KMS-11 (cell line): ENCODE measurements at regions not wholly inside any gene's neighbourhood (a gene's known extent, or its start where the extent isn't known, plus 50 kb on each side); places are given as distances from the start of the nearest gene placed in this dataset.

ENCODE experiments used
- H2AFZ ChIP-seq: fragments of 200-600 bp; sonication (generic); 2 replicates; pipeline ENCODE4 v1.6.1; 2016; ENCODE audit warnings: antibody characterized with exemption, mixed run types, low read depth
- H3K27ac ChIP-seq: fragments of 200-600 bp; sonication (generic); 2 replicates; pipeline ENCODE4 v1.6.1; 2016; ENCODE audit warnings: mild to moderate bottlenecking, mixed run types
- H3K27me3 ChIP-seq: fragments of 200-600 bp; sonication (generic); 2 replicates; pipeline ENCODE4 v1.6.1; 2017; ENCODE audit warnings: mild to moderate bottlenecking, low read depth, mixed run types, moderate library complexity; ENCODE audit not compliant: insufficient read depth
- H3K36me3 ChIP-seq: fragments of 200-600 bp; sonication (generic); 2 replicates; pipeline ENCODE4 v1.6.1; 2017; ENCODE audit warnings: mild to moderate bottlenecking, mixed run types; ENCODE audit not compliant: insufficient read depth
- H3K4me1 ChIP-seq: fragments of 200-600 bp; sonication (generic); 2 replicates; pipeline ENCODE4 v1.6.1; 2016; ENCODE audit warnings: mild to moderate bottlenecking, low read depth, mixed run types; ENCODE audit not compliant: poor library complexity, severe bottlenecking
- H3K4me2 ChIP-seq: fragments of 200-600 bp; sonication (generic); 2 replicates; pipeline ENCODE4 v1.7.0; 2016; ENCODE audit warnings: mild to moderate bottlenecking, mixed run types
- H3K4me3 ChIP-seq: fragments of 200-600 bp; sonication (generic); IDR thresholded peaks from 2 replicates; pipeline ENCODE4 v1.6.1; 2017; ENCODE audit warnings: low read depth, low read length, mixed read lengths; ENCODE audit not compliant: insufficient read depth
- H3K79me2 ChIP-seq: fragments of 200-600 bp; sonication (generic); 2 replicates; pipeline ENCODE4 v1.6.1; 2016; ENCODE audit warnings: low read depth, mixed run types; ENCODE audit not compliant: insufficient read depth
- H3K9ac ChIP-seq: fragments of 200-600 bp; sonication (generic); 2 replicates; pipeline ENCODE4 v1.6.1; 2016; ENCODE audit warnings: mild to moderate bottlenecking, mixed run types
- H4K20me1 ChIP-seq: fragments of 200-600 bp; sonication (generic); 2 replicates; pipeline ENCODE4 v1.6.1; 2016; ENCODE audit warnings: mild to moderate bottlenecking, mixed run types; ENCODE audit not compliant: insufficient read depth
- TF ChIP-seq, protein P1 (sequence below): fragments of 200-600 bp; sonication (generic); conservative IDR thresholded peaks from 2 replicates; pipeline ENCODE4 v1.6.1; 2017; ENCODE audit warnings: low read depth, mild to moderate bottlenecking, antibody characterized with exemption, low read length, moderate library complexity, mixed read lengths

DNA sequence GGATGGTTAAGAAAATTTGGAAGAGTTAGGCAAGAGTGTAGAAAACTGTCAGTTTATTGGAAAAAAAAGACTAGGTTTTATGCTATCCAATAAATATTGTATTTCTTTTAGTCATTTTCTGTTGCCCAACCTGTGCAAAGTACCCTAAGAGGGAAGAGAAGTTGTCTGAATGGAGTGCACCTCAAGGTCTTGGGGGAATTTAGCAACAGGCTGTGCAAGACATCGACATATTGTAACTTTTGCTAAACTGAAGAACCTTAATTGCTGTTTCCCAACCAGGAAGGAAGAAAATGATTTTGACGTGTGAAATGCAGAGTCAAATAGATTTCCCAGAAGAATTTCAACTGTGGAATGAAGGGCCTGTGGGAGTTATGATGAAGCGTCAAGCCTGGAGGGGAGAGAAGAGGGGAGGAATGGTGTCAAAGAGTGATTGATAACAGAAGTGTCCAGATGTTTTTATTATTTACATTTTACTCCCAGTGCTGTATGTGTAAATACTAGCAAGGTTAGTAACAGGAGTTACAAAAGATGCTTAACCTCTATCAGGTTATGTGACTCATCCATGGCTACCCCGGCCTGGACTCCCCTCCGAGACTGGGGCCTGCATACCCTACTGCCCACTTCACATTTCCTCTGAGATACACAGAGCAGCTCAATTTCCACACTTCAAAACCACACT lies 246.8 kb downstream of the MYLK4 start:
- Histone ChIP-seq H4K20me1 (no peaks in the 10 kb centered on the region), H3K9ac (no peak overlapping the region), H3K36me3 (no peaks in the 10 kb centered on the region), H3K27ac (no peak overlapping the region), H2AFZ (no peak overlapping the region), H3K27me3 (no peaks in the 10 kb centered on the region), H3K4me1 (no peaks in the 10 kb centered on the region), H3K4me3 (no peak overlapping the region), H3K4me2 (no peak overlapping the region), H3K79me2 (no peaks in the 10 kb centered on the region)
- TF ChIP-seq, protein P1, sequence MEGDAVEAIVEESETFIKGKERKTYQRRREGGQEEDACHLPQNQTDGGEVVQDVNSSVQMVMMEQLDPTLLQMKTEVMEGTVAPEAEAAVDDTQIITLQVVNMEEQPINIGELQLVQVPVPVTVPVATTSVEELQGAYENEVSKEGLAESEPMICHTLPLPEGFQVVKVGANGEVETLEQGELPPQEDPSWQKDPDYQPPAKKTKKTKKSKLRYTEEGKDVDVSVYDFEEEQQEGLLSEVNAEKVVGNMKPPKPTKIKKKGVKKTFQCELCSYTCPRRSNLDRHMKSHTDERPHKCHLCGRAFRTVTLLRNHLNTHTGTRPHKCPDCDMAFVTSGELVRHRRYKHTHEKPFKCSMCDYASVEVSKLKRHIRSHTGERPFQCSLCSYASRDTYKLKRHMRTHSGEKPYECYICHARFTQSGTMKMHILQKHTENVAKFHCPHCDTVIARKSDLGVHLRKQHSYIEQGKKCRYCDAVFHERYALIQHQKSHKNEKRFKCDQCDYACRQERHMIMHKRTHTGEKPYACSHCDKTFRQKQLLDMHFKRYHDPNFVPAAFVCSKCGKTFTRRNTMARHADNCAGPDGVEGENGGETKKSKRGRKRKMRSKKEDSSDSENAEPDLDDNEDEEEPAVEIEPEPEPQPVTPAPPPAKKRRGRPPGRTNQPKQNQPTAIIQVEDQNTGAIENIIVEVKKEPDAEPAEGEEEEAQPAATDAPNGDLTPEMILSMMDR = no peak

DNA sequence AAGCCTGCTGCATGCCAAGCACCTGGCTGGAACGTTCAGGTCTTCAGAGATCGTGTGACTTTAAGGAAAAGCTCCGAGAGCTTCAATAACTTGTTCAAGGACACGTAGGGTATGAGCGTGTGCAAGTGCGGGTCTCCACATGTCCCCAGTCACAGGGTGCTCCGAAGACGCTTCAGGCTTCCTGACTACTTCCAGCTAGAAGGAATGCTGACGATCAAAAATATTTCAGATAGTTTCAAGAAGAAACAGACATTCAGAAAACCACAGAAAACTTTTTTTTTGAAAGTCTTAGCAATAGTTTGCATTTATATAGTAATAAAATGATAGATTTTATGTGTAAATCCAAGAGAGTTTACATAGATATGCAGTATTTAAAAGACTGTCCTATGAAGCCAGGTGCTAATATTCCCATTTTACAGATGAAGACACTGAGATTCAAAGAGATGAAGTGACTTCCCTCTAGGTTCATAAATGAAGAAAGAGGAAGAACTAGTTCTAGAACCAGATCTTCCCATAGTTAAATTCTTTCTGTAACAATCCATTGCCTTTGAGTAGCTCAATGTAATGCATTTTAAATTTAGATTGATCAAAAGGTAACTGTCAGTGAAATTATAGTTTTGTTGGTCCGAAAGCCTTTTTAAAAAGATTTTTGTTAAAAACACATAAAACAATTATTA lies 247.6 kb downstream of the MYLK4 start:
- no peaks in the 10 kb centered on the region for H3K79me2 ChIP-seq
- H2AFZ ChIP-seq = no peak overlapping the region
- no peak overlapping the region for H3K4me3 ChIP-seq
- no peak overlapping the region for H3K27ac ChIP-seq
- H3K4me1 ChIP-seq = no peaks in the 10 kb centered on the region
- H4K20me1 ChIP-seq = no peaks in the 10 kb centered on the region
- H3K9ac ChIP-seq = no peak overlapping the region
- no peak overlapping the region for H3K4me2 ChIP-seq
- no peaks in the 10 kb centered on the region for H3K36me3 ChIP-seq
- TF ChIP-seq, protein P1 = no peak
- H3K27me3 ChIP-seq = no peaks in the 10 kb centered on the region

DNA sequence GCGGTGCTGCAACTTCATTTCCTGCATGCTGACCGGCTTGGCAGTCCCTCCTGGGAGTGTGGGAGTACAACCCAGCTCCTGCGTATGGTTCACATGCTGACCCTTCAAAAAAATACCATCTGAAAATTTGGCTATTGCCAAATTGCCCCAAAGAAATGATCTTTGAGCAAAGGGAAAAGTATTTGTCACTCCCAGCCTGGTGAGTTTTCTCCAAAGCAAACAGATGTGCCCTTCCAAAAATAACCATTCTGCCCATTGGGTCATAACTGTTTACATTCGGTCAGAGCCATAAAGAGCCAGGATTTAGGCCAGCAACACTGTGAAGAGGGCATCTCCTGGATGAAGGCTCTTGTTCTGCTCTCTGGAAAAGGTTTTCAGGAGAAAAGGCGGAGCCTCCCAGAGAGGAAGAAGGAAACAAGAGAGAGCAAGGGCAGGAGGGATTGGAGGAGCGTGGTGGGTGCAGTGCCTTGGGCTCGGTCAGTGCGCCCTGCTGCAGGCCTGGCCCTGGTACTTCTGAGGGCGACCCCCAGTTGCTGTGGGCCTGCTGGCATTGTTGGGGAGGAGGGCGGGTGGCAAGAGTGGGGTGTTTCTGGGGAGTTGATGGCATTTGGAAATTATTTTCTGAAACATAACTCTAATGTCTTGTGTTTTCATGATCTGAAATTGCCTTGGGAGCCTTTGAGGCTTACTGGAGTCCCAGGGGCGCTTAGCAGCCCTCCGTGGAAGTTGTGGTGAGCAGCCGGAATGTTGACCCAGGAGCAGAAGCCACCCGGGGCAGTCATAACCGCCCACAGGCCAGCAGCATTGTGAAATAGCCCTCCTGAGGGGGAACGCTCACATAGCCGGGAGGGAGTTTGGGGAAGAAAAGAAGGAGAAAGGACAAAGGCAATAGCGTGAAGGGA lies 248.4 kb downstream of the MYLK4 start:
- Histone ChIP-seq H3K79me2 (no peaks in the 10 kb centered on the region), H4K20me1 (no peaks in the 10 kb centered on the region), H2AFZ (no peak overlapping the region), H3K4me2 (no peak overlapping the region), H3K27ac (no peak overlapping the region), H3K9ac (no peak overlapping the region), H3K27me3 (no peaks in the 10 kb centered on the region), H3K4me1 (no peaks in the 10 kb centered on the region), H3K36me3 (no peaks in the 10 kb centered on the region), H3K4me3 (no peak overlapping the region)
- TF ChIP-seq, protein P1 = no peak

DNA sequence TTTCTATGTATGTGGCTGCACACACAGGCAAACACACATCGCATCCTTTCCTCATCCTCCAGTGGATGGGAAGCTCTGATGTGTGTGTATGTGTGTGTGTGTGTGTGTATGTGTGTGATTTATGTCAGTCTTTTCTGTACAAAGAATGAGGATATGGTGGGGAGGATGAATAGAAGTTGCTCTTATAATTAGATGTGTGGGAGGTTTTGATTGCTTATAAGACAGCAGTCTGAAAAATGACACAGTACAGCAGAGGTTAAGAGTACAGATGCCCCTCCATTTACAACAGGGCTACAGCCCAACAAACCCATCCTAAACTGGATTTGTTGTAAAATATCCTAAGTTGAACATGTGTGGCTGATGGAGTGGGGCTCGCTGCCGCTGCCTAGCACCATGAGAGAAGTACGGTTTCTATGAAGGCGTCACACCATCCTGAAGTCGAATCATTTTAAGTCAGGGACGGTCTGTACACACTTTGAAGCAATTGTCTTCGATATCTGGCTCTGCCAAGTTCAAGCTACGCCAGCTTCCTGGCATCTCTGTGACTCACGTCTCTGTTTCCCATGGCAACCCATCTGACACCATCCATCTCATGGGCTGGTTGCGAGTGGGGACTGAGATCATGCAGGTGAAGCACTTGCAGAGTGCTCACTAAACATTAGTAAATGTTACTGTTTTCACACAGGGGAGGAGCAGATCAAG lies 252.6 kb downstream of the MYLK4 start:
- H3K4me1 ChIP-seq = no peaks in the 10 kb centered on the region
- no peaks in the 10 kb centered on the region for H3K79me2 ChIP-seq
- H3K4me2 ChIP-seq = no peak overlapping the region
- no peak overlapping the region for H3K27ac ChIP-seq
- H3K9ac ChIP-seq = no peak overlapping the region
- no peaks in the 10 kb centered on the region for H3K27me3 ChIP-seq
- H3K4me3 ChIP-seq = no peak overlapping the region
- H2AFZ ChIP-seq = no peak overlapping the region
- TF ChIP-seq, protein P1 = no peak
- no peaks in the 10 kb centered on the region for H3K36me3 ChIP-seq
- H4K20me1 ChIP-seq = no peaks in the 10 kb centered on the region
